ENCODE measurements at regions not wholly inside any gene's neighbourhood (a gene's known extent, or its start where the extent isn't known, plus 50 kb on each side); places are given as distances from the start of the nearest gene placed in this dataset.

- no peak for TF ChIP-seq CTCF (conservative IDR thresholded peaks at IDR 0.05; ENCODE audit: low read depth, low read length)
- TF ChIP-seq EZH2 (IDR thresholded peaks at IDR 0.05; ENCODE audit: low read length, unreplicated experiment): no peak
Measured at GRCh38 chr1:219708919-219709543, 96.1 kb upstream of the ZC3H11B start.

Measured in PC-3 (cell line).